NCI-H1417 treated with DMSO at 0.1 percent for 48 hours (cell line): ENCODE measurements at regions not wholly inside any gene's neighbourhood (a gene's known extent, or its start where the extent isn't known, plus 50 kb on each side); places are given as distances from the start of the nearest gene placed in this dataset.

Source experiments
- DNase-seq: peaks from one replicate; lab custom pipeline; 2025; lab: John Stamatoyannopoulos, UW

GRCh38 chr13:83219832-83220231, 662.4 kb downstream of the SLITRK1 start:
- DNase-seq: no peak

GRCh38 chr13:83216479-83217245, 665.6 kb downstream of the SLITRK1 start:
- DNase-seq: no peak

- DNase-seq: no peak
Observed at GRCh38 chr13:83215627-83216026, 666.6 kb downstream of the SLITRK1 start.

- no peak for DNase-seq
Observed at GRCh38 chr13:83214452-83214851, 667.8 kb downstream of the SLITRK1 start.

GRCh38 chr13:83211301-83211700, 671.0 kb downstream of the SLITRK1 start:
- DNase-seq: no peak

- DNase-seq: no peak
Observed at GRCh38 chr13:83204886-83205285, 677.4 kb downstream of the SLITRK1 start.

GRCh38 chr13:83201506-83201905, 680.8 kb downstream of the SLITRK1 start:
- no peak for DNase-seq

GRCh38 chr13:83197316-83197715, 685.0 kb downstream of the SLITRK1 start:
- DNase-seq: no peak

- DNase-seq: no peak
Observed at GRCh38 chr13:83190020-83190419, 692.3 kb downstream of the SLITRK1 start.

GRCh38 chr13:83184819-83185218, 697.5 kb downstream of the SLITRK1 start:
- no peak for DNase-seq

GRCh38 chr13:83184150-83184475, 698.2 kb downstream of the SLITRK1 start:
- DNase-seq: no peak

- DNase-seq: no peak
Observed at GRCh38 chr13:83183439-83184149, 698.7 kb downstream of the SLITRK1 start.

GRCh38 chr13:83182845-83183244, 699.4 kb downstream of the SLITRK1 start:
- DNase-seq: no peak

- no peak for DNase-seq
Observed at GRCh38 chr13:83178008-83178407, 704.3 kb downstream of the SLITRK1 start.

- no peak for DNase-seq
Observed at GRCh38 chr13:83168590-83168989, 713.7 kb downstream of the SLITRK1 start.

- no peak for DNase-seq
Observed at GRCh38 chr13:83167203-83167602, 715.1 kb downstream of the SLITRK1 start.

GRCh38 chr13:83166550-83166949, 715.7 kb downstream of the SLITRK1 start:
- no peak for DNase-seq

GRCh38 chr13:83162493-83162892, 719.8 kb downstream of the SLITRK1 start:
- DNase-seq: no peak

GRCh38 chr13:83153848-83154247, 728.4 kb downstream of the SLITRK1 start:
- peak; percentile 32 for DNase-seq

GRCh38 chr13:83151308-83151660, 731.0 kb downstream of the SLITRK1 start:
- no peak for DNase-seq

- no peak for DNase-seq
Observed at GRCh38 chr13:83150616-83151307, 731.5 kb downstream of the SLITRK1 start.

- no peak for DNase-seq
Observed at GRCh38 chr13:83136660-83137059, 745.6 kb downstream of the SLITRK1 start.

- no peak for DNase-seq
Observed at GRCh38 chr13:83125791-83126190, 756.5 kb downstream of the SLITRK1 start.
